K562 (cell line): ENCODE measurements at regions not wholly inside any gene's neighbourhood (a gene's known extent, or its start where the extent isn't known, plus 50 kb on each side); places are given as distances from the start of the nearest gene placed in this dataset.

Experiments
- ATAC-seq: fragments of 200-7000 bp; cut with Tn5 transposase; 3 replicates; pipeline ENCODE4 v1.9.1; 2020; ENCODE audit warnings: moderate library complexity
- BruUV-seq: library from RNA; stranded (reverse); fragments of 400-500 nt; replicated peaks from 2 replicates; lab custom pipeline; 2021; lab: Mats Ljungman, UMichigan
- CTCF ChIA-PET: fragments of 300-600 bp; formaldehyde crosslinking; extraction: SDS; loops from one replicate; lab custom pipeline; 2021; ENCODE audit warnings: low intra/inter-chr PET ratio; lab: Yijun Ruan, JAX
- POLR2A ChIA-PET: fragments of 300-600, 350-650 bp; sonication (Branson Sonifier 250); formaldehyde crosslinking; extraction: SDS; loops from one replicate; lab custom pipeline; 2021; ENCODE audit warnings: antibody characterized with exemption, inconsistent platforms; lab: Yijun Ruan, JAX
- DNase-seq, 4 experiments: peaks; one replicate each; pipeline versions ENCODE4 v3.0.0 to v3.0.0-alpha.2; 2011 to 2018; ENCODE audit warnings: low spot score in 3 of 4, mixed read lengths in 3 of 4; ENCODE audit errors: extremely low read depth in 1 of 4
- FAIRE-seq: peaks from 2 replicates; lab custom pipeline; 2011; peaks lifted over from hg19 to GRCh38; lab: Jason Lieb, UNC
- H2AFZ ChIP-seq: 2 replicates; pipeline ENCODE4 v1.6.0; 2011; ENCODE audit warnings: low read depth, low read length, control low read depth, inconsistent platforms
- H3K27ac ChIP-seq: fragments of 200-600 bp; 3 replicates; pipeline ENCODE4 v1.8.0; 2011; ENCODE audit warnings: low read depth, mild to moderate bottlenecking, control low read depth, inconsistent platforms, low read length, moderate library complexity, mixed read lengths; ENCODE audit errors: extremely low read depth
- H3K27me3 ChIP-seq, 2 experiments: fragments of 300-600 bp in 1 of 2; 2 replicates in 1 of 2; 3 replicates in 1 of 2; pipeline versions ENCODE4 v1.6.0 to v1.8.0; 2011; ENCODE audit warnings: inconsistent platforms in 2 of 2, low read length in 2 of 2, mild to moderate bottlenecking in 1 of 2, mixed read lengths in 1 of 2, moderate library complexity in 1 of 2; ENCODE audit not compliant: control insufficient read depth in 2 of 2, insufficient read depth in 2 of 2
- H3K36me3 ChIP-seq: fragments of 300-600 bp; 3 replicates; pipeline ENCODE4 v1.8.0; 2011; ENCODE audit warnings: mild to moderate bottlenecking, low read length, inconsistent platforms; ENCODE audit not compliant: control insufficient read depth, insufficient read depth
- H3K4me1 ChIP-seq, 2 experiments: fragments of 200-600 bp in 1 of 2; replicated peaks in 1 of 2; 2 replicates in 1 of 2; 3 replicates in 1 of 2; pipeline versions ENCODE4 v1.5.1 to v1.8.0; 2011; ENCODE audit warnings: inconsistent platforms in 2 of 2, low read length in 2 of 2, mild to moderate bottlenecking in 1 of 2, mixed read lengths in 1 of 2, moderate library complexity in 1 of 2; ENCODE audit not compliant: control insufficient read depth in 2 of 2, insufficient read depth in 2 of 2
- H3K4me2 ChIP-seq: 2 replicates; pipeline ENCODE4 v1.6.1; 2011; ENCODE audit warnings: low read length, control low read depth, inconsistent platforms, mixed read lengths; ENCODE audit not compliant: insufficient read depth
- H3K4me3 ChIP-seq: fragments of 200-600 bp; sonication (generic), shearing (Covaris generic); 2 replicates; pipeline ENCODE4 v1.5.1; 2016; ENCODE audit warnings: control low read depth, inconsistent platforms
- H3K79me2 ChIP-seq: fragments of 200-600 bp; 3 replicates; pipeline ENCODE4 v1.8.0; 2011; ENCODE audit warnings: low read length, inconsistent platforms; ENCODE audit not compliant: control insufficient read depth, insufficient read depth
- H3K9ac ChIP-seq, 2 experiments: 2 replicates each; pipeline versions ENCODE4 v1.6.0 to v1.6.1; 2011; ENCODE audit warnings: low read depth in 2 of 2, low read length in 2 of 2, control low read depth in 1 of 2, inconsistent platforms in 1 of 2, mild to moderate bottlenecking in 1 of 2, mixed read lengths in 1 of 2; ENCODE audit not compliant: insufficient read depth in 1 of 2
- H3K9me1 ChIP-seq: one replicate; pipeline ENCODE4 v1.6.0; 2011; ENCODE audit warnings: inconsistent platforms, mild to moderate bottlenecking, low read length, moderate library complexity; ENCODE audit not compliant: control insufficient read depth, insufficient read depth
- H3K9me3 ChIP-seq: replicated peaks from 2 replicates; pipeline ENCODE4 v1.5.1; 2011; ENCODE audit warnings: low read depth, low read length, inconsistent platforms; ENCODE audit not compliant: control insufficient read depth, insufficient read depth
- H4K20me1 ChIP-seq: replicated peaks from 2 replicates; pipeline ENCODE4 v1.6.1; 2011; ENCODE audit warnings: low read length, inconsistent platforms, mixed read lengths; ENCODE audit not compliant: control insufficient read depth, insufficient read depth
- CBFA2T2 ChIP-seq: fragments of 450-650 bp; conservative IDR thresholded peaks from 2 replicates; pipeline ENCODE4 v1.6.1; 2017; ENCODE audit warnings: mild to moderate bottlenecking
- ERF ChIP-seq: fragments of 450-650 bp; formaldehyde crosslinking; IDR thresholded peaks from 2 replicates; pipeline ENCODE4 v1.4.0; 2020; ENCODE audit warnings: mild to moderate bottlenecking, mixed read lengths
- HCFC1 ChIP-seq: IDR thresholded peaks from 2 replicates; pipeline ENCODE4 v1.6.1; 2012; ENCODE audit warnings: low read depth, low read length, improper control_type of control experiment
- NELFE ChIP-seq: IDR thresholded peaks from 2 replicates; pipeline ENCODE4 v1.6.1; 2011; ENCODE audit warnings: mild to moderate bottlenecking; ENCODE audit not compliant: insufficient read depth, insufficient read length
- PURB ChIP-seq: sonication (generic); formaldehyde crosslinking; IDR thresholded peaks from 2 replicates; pipeline ENCODE4 v1.9.0; 2021; ENCODE audit warnings: low read depth, mild to moderate bottlenecking, missing genetic modification reagents
- SIRT6 ChIP-seq: IDR thresholded peaks from one replicate; pipeline ENCODE4 v1.6.1; 2012; ENCODE audit warnings: low read depth, mild to moderate bottlenecking, control low read depth, inconsistent platforms, low read length, moderate library complexity
- SMAD2 ChIP-seq: fragments of 150-350 bp; IDR thresholded peaks from 2 replicates; pipeline ENCODE4 v1.6.1; 2014; ENCODE audit warnings: low read depth, mild to moderate bottlenecking, low read length
- TEAD2 ChIP-seq: fragments of 450-650 bp; IDR thresholded peaks from 2 replicates; pipeline ENCODE4 v1.6.1; 2016; ENCODE audit warnings: missing genetic modification characterization, control low read depth, missing compliant biosample characterization
- ZNF143 ChIP-seq: sonication (generic); formaldehyde crosslinking; IDR thresholded peaks from 2 replicates; pipeline ENCODE4 v1.9.0; 2022; ENCODE audit warnings: mild to moderate bottlenecking, missing genetic modification reagents
- ZNF232 ChIP-seq: sonication (generic); formaldehyde crosslinking; IDR thresholded peaks from 2 replicates; pipeline ENCODE4 v1.8.0; 2022; ENCODE audit warnings: mild to moderate bottlenecking, missing genetic modification reagents
- ZNF263 ChIP-seq: sonication (generic); formaldehyde crosslinking; IDR thresholded peaks from 2 replicates; pipeline ENCODE4 v1.8.0; 2022; ENCODE audit warnings: mild to moderate bottlenecking, missing genetic modification reagents, borderline replicate concordance
- ZNF584 ChIP-seq: fragments of 200-800 bp; sonication (Bioruptor generic); IDR thresholded peaks from 2 replicates; pipeline ENCODE4 v1.6.1; 2016; ENCODE audit warnings: low read depth, mild to moderate bottlenecking, missing genetic modification characterization, missing compliant biosample characterization
- ZNF717 ChIP-seq: fragments of 250-450 bp; sonication (Bioruptor Pico); IDR thresholded peaks from 2 replicates; pipeline ENCODE4 v1.5.0; 2021
- WGBS: fragments of 100-300 bp; shearing (Covaris generic); methylation state at CpG from one replicate; pipeline ENCODE4 v1.1.6; 2016; ENCODE audit warnings: low coverage, mixed read lengths; ENCODE audit not compliant: insufficient coverage; ENCODE audit errors: missing lambda C conversion rate; 5-methylcytosine and 5-hydroxymethylcytosine counted together
- in situ Hi-C: fragments of 300-500 bp; cut with MboI; formaldehyde crosslinking; loops from 4 replicates; pipeline ENCODE4 v1.15.0; 2018; ENCODE audit warnings: inconsistent platforms, mixed read lengths
- intact Hi-C: fragments of 100-400 bp; cut with micrococcal nuclease; formaldehyde crosslinking; loops from 2 replicates; pipeline ENCODE4 v1.14.2; 2022
- TF ChIP-seq, protein P1 (sequence below): fragments of 450-650 bp; IDR thresholded peaks from 2 replicates; pipeline ENCODE4 v1.6.1; 2016; ENCODE audit warnings: low read depth, mild to moderate bottlenecking, moderate library complexity

DNA sequence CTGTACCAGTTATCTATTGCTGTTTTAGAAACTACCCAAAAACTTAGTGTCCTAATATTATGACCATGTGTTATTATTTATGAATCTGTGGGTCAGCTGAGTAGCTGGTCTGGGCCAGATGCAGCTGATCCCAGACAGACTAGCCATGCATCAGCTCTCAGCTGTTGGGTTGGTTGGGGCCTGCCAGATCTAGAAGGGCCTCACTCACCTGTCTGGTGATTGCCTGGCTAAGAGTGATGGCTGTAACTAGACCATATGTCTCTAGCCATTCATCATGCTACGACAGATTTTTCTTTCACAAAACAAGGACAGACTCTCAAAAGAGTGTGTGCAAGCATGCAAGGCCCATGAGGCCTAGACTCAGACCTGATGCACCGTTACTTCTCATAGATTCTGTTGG lies 403.2 kb downstream of the SAMD5 start:
- Histone ChIP-seq H3K9ac (no peak overlapping the region), H4K20me1 (no peaks in the 10 kb centered on the region), H2AFZ (no peak overlapping the region), H3K4me2 (no peak overlapping the region), H3K79me2 (no peaks in the 10 kb centered on the region), H3K9me3 (no peaks in the 10 kb centered on the region), H3K4me3 (no peak overlapping the region), H3K4me1 (no peaks in the 10 kb centered on the region), H3K27ac (no peak overlapping the region), H3K9me1 (no peaks in the 10 kb centered on the region), H3K36me3 (no peaks in the 10 kb centered on the region), H3K27me3 (no peaks in the 10 kb centered on the region)
- no peak for TF ChIP-seq SIRT6
- TF ChIP-seq ZNF584 (CRISPR knock-in tag): no peak
- TF ChIP-seq ZNF143 (CRISPR knock-in tag): no peak
- TF ChIP-seq NELFE: no peak
- no peak for TF ChIP-seq SMAD2
- no peak for TF ChIP-seq ZNF232
- TF ChIP-seq TEAD2 (tag): no peak
- TF ChIP-seq ERF (CRISPR knock-in tag): no peak
- no peak for TF ChIP-seq HCFC1
- TF ChIP-seq CBFA2T2: no peak
- TF ChIP-seq ZNF717 (CRISPR knock-in tag): no peak
- TF ChIP-seq ZNF263 (CRISPR knock-in tag): no peak
- no peak for TF ChIP-seq PURB
- TF ChIP-seq, protein P1, sequence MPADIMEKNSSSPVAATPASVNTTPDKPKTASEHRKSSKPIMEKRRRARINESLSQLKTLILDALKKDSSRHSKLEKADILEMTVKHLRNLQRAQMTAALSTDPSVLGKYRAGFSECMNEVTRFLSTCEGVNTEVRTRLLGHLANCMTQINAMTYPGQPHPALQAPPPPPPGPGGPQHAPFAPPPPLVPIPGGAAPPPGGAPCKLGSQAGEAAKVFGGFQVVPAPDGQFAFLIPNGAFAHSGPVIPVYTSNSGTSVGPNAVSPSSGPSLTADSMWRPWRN: no peak
- POLR2A ChIA-PET: interaction anchor here (0.7 kb wide), 1 partner anchor 15 kb away, joined by 3 read pairs; no protein-coding TSS in a partner anchor
- FAIRE-seq (no peak), DNase-seq (no peak), ATAC-seq (no peak)
- BruUV-seq: no TSS peak
- WGBS: 29% methylated on average over 2 of the region's 2 CpGs
- CTCF ChIA-PET: no interaction called here
- intact Hi-C loops: no loop called here
- in situ Hi-C loops: no loop called here
